ENCODE measurements at regions not wholly inside any gene's neighbourhood (a gene's known extent, or its start where the extent isn't known, plus 50 kb on each side); places are given as distances from the start of the nearest gene placed in this dataset.
"Not testable (repeated sequence)": the region's sequence is repeated elsewhere in the genome, so short reads cannot be mapped to it uniquely, and the experiment has no call there.

DNA sequence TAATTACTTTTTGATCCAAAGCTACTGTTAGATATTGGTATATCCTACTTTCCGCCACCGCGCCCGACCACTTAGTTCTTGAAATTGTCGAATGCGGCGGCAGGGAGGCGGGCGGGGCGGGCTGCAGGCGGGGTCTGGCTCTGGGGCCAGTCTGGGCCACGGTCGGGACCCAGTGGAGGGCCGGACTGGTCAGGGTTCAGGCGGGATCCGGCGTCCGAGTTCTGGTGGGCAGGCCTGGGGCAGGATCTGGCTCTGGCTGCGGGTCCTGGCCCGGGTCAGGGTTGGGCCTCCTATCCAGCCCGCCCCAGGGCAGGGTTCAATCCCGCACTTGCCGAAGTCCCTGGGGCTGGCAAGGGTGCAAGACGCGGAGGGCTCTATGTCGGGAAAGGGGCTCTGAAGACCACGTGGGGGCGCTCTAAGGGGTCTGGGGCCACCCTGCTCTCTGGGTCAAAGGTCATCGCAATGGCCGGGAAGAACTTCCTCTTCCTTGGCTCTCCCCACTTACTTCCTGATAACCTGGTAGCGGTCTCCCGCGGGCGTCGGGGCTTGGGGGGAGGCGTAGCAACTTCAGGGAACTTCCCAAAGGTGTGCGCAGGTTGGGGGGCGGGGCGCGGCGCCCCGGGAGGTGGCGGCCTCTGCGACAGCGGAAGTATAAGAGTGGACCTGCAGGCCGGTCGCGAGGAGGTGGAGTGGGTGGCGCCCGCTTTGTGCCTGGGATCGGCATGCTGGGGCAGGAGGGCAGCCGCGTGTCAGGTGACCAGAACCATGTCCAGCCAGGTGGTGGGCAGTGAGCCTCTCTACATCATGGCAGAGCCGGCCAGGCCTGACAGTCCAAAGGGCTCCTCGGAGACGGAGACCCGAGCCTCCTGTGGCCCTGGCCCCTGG lies 83.4 kb downstream of the MRPL57 start:
- DNase-seq (ENCODE audit: low read depth, low spot score), result no peak
- in situ Hi-C loops (cut with HindIII; ENCODE audit: low pct_unique_long_range_greater_than_20kb, low sequenced_read_pairs), result no loop called here

DNA sequence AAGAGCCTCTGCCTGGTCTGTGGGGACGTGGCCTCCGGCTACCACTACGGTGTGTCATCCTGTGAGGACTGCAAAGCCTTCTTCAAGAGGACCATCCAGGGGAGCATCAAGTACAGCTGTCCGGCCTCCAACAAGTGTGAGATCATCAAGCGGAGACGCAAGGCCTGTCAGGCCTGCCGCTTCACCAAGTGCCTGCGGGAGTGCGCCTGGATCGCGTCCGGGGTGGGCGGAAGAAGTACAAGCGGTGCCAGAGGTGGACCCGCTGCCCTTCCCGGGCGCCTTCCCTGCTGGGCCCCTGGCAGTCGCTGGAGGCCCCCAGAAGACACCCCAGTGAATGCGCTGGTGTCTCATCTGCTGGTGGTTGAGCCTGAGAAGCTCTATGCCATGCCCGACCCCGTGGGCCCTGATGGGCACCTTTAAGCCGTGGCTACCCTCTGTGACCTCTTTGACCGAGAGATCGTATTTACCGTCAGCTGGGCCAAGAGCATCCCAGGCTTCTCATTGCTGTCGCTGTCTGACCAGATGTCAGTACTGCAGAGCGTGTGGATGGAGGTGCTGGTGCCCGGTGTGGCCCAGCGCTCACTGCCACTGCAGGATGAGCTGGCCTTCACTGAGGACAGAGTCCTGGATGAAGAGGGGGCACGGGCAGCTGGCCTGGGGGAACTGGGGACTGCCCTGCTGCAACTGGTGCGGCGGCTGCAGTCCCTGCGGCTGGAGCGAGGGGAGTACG lies 84.3 kb downstream of the MRPL57 start:
- DNase-seq (ENCODE audit: low read depth, low spot score); in situ Hi-C loops (cut with HindIII; ENCODE audit: low pct_unique_long_range_greater_than_20kb, low sequenced_read_pairs): not testable (repeated sequence)

DNA sequence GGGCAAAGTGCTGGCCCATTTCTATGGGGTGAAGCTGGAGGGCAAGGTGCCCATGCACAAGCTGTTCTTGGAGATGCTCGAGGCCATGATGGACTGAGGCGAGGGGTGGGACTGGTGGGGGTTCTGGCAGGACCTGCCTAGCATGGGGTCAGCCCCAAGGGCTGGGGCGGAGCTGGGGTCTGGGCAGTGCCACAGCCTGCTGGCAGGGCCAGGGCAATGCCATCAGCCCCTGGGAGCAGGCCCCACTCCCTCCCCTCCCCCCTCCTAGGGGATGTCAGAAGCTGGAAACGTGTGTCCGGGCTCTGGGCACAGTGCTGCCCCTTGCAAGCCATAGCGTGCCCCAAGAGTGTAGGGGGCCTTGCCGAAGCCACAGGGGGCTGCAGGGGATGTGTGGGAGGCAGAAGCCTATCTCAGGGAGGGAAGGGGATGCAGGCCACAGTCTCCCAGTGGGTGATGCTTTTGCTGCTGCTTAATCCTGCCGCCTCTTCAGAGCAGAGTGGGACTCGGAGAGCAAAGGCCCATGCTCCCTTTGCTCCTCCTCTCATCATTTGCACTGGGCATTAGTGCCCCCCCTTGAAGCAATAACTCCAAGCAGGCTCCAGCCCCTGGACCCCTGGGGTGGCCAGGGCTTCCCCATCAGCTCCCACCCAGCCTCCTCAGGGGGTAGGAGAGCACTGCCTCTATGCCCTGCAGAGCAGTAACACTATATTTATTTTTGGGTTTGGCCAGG lies 85.2 kb downstream of the MRPL57 start:
- DNase-seq (ENCODE audit: low read depth, low spot score); in situ Hi-C loops (cut with HindIII; ENCODE audit: low pct_unique_long_range_greater_than_20kb, low sequenced_read_pairs): not testable (repeated sequence)

DNA sequence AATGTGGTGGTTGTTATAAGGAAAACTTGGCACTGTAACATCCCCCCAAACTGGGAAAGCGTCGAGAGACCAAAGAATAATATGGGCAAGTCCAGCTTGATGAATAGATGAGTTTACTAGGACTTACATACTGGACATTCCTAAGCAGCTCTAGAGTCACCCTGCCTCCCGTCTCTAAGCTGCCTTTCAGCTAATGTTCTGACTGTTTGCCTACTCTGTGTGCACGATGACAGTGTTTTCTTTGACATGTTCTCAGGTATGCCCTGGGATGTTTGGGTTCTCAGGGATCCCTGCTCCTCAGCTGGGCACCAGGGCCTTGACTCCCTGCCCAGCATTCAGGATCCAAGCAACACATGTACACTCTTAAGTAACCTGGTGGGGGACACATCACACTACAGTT lies 87.5 kb downstream of the MRPL57 start:
- DNase-seq (ENCODE audit: low read depth, low spot score); in situ Hi-C loops (cut with HindIII; ENCODE audit: low pct_unique_long_range_greater_than_20kb, low sequenced_read_pairs): not testable (repeated sequence)

DNA sequence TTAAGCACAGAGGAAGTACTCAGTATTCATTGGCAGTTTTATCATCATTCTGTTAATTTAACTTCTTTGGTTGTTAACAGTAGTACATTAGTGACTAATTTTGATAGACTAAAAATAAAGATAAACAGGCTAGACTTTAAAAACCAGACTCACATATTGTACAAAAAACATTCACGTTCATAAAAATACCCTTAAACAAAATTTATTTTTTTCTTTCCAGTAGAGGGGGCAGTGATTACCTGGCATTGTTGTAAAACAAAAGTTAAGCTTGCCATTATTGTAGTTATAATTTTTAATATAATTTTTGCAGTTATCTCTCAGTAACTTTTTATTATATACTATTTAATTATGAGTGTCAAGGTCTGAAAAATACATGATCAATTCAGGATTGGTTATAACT lies 92.0 kb downstream of the MRPL57 start:
- DNase-seq (ENCODE audit: low read depth, low spot score); in situ Hi-C loops (cut with HindIII; ENCODE audit: low pct_unique_long_range_greater_than_20kb, low sequenced_read_pairs): not testable (repeated sequence)

DNA sequence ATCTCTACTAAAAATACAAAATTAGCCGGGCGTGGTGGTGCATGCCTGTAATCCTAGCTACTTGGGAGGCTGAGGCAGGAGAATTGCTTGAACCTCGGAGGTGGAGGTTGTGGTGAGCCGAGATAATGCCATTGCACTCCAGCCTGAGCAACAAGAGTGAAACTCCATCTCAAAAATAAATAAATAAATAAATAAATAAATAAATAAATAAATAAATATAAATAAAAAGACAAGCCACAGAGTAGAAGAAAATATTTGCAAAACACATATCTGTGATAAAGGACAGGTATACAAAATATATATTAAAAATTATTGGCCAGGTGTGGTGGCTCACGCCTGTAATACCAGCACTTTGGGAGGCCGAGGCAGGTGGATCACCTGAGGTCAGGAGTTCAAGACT lies 96.0 kb downstream of the MRPL57 start:
- DNase-seq (ENCODE audit: low read depth, low spot score); in situ Hi-C loops (cut with HindIII; ENCODE audit: low pct_unique_long_range_greater_than_20kb, low sequenced_read_pairs): not testable (repeated sequence)

DNA sequence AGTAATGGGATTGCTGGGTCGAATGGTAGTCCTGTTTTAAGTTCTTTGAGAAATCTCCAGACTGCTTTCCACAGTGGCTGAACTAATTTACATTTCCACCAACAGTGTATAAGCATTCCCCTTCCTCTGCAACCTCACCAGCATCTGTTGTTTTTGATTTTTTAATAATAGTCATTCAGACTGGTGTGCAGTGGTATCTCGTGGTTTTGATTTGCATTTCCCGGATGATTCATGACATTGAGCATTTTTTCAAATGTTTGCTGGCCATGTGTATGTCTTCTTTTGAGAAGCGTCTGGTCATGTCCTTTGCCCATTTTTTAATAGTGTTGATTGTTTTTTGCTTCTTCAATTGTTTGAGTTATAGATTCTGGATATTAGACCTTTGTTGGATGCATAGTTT lies 98.0 kb downstream of the MRPL57 start:
- DNase-seq (ENCODE audit: low read depth, low spot score); in situ Hi-C loops (cut with HindIII; ENCODE audit: low pct_unique_long_range_greater_than_20kb, low sequenced_read_pairs): not testable (repeated sequence)

DNA sequence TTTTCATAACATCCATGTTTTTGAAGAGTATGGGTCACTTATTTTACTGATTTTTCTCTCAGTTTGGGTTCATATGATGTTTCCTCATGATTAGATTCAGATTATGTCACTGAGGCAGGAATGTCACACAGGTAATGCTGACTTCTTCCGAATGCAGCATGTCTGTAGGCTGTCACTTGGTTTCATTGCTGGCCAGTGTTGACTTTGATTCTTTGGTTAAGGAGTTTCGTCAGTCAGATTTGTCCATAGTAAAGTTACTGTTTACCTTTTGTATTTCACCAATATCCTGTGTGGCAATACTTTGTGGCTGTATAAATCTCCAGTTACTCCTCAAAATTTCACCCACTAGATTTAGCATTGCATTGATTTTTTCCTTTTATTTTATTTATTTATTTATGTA lies 105.6 kb downstream of the MRPL57 start:
- DNase-seq (ENCODE audit: low read depth, low spot score), result no peak
- in situ Hi-C loops (cut with HindIII; ENCODE audit: low pct_unique_long_range_greater_than_20kb, low sequenced_read_pairs), result no loop called here

DNA sequence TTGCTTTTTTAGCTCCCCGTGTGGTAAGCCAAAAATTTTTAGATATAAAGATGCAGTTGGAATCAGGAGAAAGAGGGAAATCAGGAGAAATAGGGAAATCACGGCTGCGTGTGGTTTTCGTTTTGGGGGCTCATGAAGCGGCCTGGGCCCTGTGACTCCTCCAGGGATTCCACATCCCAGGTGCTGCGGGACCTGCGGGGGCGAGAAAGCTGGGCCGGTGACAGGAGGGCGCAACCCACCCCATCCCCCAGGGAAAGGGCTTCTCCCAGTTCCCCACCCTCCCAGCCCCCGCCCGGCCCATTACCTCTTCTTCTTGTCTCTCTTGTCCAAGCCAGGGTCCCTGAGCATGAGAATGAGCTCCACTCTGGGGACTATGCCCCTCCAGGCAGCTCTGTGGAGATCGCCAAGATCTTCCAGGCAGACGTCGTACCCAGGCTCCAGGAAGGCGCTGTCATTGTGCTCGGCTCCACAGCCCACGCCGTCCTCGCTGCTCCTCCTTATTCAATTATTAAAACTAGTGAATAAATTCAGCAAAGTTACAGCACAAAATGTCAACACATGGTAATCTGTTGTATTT lies 111.0 kb downstream of the MRPL57 start:
- in situ Hi-C loops (cut with HindIII; ENCODE audit: low pct_unique_long_range_greater_than_20kb, low sequenced_read_pairs), result no loop called here
- DNase-seq (ENCODE audit: low read depth, low spot score), result no peak

DNA sequence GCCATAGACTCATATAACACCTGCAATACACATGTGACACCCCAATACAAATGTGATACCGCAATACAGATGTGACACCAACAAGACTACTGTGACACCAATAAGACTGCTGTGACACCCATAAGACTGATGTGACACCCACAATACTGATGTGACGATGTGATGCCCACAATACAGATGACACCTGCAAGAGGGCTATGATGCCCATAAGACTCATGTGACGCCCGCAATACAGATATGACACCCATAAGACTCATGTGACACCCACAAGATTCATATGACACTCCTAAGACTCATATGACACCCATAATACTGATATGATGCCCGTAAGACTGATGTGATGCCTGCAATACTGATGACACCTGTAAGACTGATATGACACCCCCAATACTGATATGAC lies 113.0 kb downstream of the MRPL57 start:
- no peak for DNase-seq (ENCODE audit: low read depth, low spot score)
- in situ Hi-C loops (cut with HindIII; ENCODE audit: low pct_unique_long_range_greater_than_20kb, low sequenced_read_pairs), result no loop called here

DNA sequence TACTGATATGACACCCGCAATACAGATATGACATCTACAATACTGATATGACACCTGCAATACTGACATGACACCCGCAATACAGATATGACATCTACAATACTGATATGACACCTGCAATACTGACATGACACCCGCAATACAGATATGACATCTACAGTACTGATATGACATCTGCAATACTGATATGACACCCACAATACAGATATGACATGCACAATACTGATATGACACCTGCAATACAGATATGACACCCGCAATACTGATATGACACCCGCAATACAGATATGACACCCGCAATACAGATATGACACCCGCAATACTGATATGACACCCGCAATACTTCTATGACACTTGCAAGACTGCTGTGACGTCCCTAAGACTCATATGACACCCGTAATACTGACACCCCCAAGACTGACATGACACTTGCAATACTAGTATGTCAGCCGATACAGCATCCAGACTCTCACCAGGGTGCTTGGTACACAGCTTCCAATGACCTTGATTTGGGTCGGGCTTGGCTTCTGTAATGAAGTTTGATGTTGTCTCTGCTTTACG lies 114.1 kb downstream of the MRPL57 start:
- DNase-seq (ENCODE audit: low read depth, low spot score); in situ Hi-C loops (cut with HindIII; ENCODE audit: low pct_unique_long_range_greater_than_20kb, low sequenced_read_pairs): not testable (repeated sequence)

DNA sequence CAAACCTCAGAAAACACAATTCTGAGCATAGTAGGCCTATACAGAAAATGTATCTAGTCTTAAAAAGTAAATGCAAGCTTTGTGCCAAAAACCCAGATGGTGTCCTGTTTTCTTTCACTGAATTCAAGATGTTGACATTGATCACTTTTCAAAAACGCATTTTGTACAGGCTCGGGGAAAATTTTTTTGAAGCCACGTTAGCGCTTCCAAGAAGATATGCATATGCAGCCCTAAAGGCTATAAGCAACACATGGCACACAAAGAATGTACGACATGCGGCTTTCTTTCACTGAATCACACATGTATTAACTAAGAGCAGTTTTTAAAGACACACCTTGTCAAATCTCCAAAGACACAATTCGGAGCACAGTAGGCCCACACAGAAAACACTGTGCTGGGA lies 115.4 kb downstream of the MRPL57 start:
- in situ Hi-C loops (cut with HindIII; ENCODE audit: low pct_unique_long_range_greater_than_20kb, low sequenced_read_pairs), result no loop called here

DNA sequence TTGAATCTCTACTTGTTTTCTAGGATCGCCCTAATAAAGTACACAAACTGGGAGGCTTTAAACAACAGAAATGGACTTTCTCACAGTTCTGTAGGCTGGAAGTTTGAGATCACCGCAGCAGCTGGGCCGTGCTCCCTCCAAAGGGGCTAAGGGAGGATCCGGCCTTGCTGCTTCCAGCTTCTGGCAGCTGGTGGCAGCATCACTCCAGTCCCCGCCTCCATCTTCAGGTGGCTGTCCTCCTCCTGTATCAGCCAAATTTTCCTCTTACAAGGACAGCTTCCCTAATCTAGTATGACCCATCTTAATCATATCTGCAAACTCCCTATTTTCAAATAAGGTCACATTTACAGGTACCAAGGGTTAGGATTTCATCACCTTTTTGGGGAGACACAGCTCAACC lies 120.5 kb downstream of the MRPL57 start:
- in situ Hi-C loops (cut with HindIII; ENCODE audit: low pct_unique_long_range_greater_than_20kb, low sequenced_read_pairs), result not testable (repeated sequence)
- DNase-seq (ENCODE audit: low read depth, low spot score), result peak; percentile 82

More for the DNA sequence above, 115.4 kb downstream of the MRPL57 start:
- no peak for DNase-seq (ENCODE audit: low read depth, low spot score)

DNA sequence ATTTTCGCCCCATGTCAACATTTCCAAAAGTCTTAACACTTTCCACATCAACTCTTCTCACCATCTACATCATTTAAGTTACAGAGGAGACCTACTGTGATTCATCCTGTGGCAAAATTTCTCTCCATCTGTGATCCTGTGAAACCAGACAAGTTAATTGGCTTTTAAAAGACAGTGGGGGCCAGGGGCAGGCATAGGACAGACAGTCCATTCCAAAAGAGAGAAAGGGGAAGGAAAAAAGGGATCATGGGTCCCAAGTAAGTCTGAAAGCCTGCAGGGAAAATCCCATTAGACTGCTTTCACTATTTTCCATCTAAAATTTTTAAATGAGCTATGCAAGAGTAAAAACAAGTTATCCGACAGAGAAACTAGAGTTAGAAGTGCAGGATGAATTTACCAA lies 121.0 kb downstream of the MRPL57 start:
- DNase-seq (ENCODE audit: low read depth, low spot score), result peak; percentile 23
- in situ Hi-C loops (cut with HindIII; ENCODE audit: low pct_unique_long_range_greater_than_20kb, low sequenced_read_pairs), result no loop called here

DNA sequence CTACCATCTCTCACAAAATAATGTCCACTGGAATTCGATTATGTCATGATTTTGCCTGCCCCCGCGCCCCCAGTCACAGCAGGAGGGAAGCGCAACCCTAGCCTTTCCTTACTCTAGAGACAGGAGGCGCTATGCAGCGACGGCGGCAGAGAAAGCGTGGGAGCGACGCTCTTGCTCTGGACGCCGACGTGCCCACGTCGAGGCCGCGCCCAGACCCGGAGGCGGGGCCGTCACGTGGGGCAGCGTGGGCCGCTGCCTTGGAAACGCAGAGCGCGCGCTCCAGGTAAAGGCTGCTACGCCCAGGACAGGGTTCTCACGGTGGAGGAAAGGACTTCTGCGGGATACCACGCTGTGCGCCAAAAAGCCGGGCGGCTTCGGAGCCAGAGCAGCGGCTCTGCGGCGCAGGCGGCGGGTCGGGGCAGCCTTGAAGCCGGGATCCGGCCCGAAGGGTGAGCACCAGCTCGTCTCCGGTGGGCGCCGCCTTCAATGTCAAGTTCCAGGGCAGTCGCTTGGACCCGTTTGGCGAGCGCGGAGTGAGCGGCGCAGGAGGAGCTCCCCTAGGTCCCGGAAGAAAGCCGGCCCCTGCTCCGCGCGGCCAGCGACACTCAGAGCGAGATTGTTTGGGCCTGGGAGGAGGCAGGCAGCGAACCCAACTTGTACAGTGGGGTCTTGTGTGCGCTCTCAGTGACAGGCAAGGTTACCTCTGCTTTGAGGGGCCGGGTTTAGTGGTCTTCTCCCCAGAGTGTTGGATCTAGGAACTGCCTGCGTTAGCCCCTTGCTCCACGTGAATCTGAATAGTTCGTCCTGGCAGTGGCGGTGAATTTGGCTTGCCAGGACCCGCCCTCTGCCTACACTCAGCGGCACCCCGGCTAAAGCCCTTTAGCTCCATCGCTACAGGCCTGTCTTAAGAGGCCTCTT lies 121.7 kb downstream of the MRPL57 start:
- peak; percentile 92 for DNase-seq (ENCODE audit: low read depth, low spot score)
- in situ Hi-C loops (cut with HindIII; ENCODE audit: low pct_unique_long_range_greater_than_20kb, low sequenced_read_pairs), result no loop called here

DNA sequence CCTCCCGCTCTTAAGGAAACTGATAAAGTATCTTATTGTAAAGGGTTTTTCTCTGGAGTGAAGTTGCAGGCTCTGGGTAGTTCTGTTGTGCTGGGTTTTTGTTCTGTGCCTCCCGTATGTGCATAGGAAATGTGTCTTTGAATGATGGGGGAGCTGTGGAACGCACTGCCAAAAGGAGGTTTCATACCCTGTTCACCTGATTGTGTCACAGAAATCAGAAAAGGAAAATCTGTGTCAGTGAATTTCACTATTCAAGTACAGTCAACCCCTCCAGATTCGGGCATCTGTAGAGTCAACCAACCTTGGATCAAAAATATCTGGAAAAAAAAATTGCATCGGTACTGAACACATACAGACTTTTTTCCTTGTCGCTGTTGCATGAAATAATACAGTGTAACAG lies 127.8 kb downstream of the MRPL57 start:
- no peak for DNase-seq (ENCODE audit: low read depth, low spot score)
- in situ Hi-C loops (cut with HindIII; ENCODE audit: low pct_unique_long_range_greater_than_20kb, low sequenced_read_pairs), result no loop called here

All from SK-MEL-5 (cell line).